SK-N-SH treated with all-trans-retinoic acid at 6 μM for 48 hours (cell line): ENCODE measurements at regions not wholly inside any gene's neighbourhood (a gene's known extent, or its start where the extent isn't known, plus 50 kb on each side); places are given as distances from the start of the nearest gene placed in this dataset.
"Not testable (repeated sequence)": the region's sequence is repeated elsewhere in the genome, so short reads cannot be mapped to it uniquely, and the experiment has no call there.

ENCODE experiments used
- ATAC-seq: fragments of 200-7000 bp; cut with Tn5 transposase; 3 replicates; pipeline ENCODE4 v1.9.1; 2020; ENCODE audit warnings: mild to moderate bottlenecking, moderate library complexity
- ARNTL ChIP-seq: fragments of 450-650 bp; formaldehyde crosslinking; IDR thresholded peaks from 2 replicates; pipeline ENCODE4 v1.5.0; 2020; ENCODE audit warnings: low read depth, mild to moderate bottlenecking, moderate library complexity, borderline replicate concordance
- BACH2 ChIP-seq: fragments of 250-450 bp; sonication (Bioruptor Pico); IDR thresholded peaks from 2 replicates; pipeline ENCODE4 v1.9.0; 2021; ENCODE audit warnings: mild to moderate bottlenecking, borderline replicate concordance
- CSDC2 ChIP-seq: fragments of 250-450 bp; sonication (Bioruptor Pico); IDR thresholded peaks from 2 replicates; pipeline ENCODE4 v1.5.0; 2020; ENCODE audit warnings: mild to moderate bottlenecking, moderate library complexity
- ESRRG ChIP-seq: fragments of 250-450 bp; sonication (Bioruptor Pico); IDR thresholded peaks from 2 replicates; pipeline ENCODE4 v1.6.1; 2021; ENCODE audit warnings: mild to moderate bottlenecking
- GLIS3 ChIP-seq: fragments of 250-450 bp; sonication (Bioruptor Pico); IDR thresholded peaks from 2 replicates; pipeline ENCODE4 v1.5.0; 2020; ENCODE audit warnings: mild to moderate bottlenecking, moderate library complexity
- ISL1 ChIP-seq: fragments of 250-450 bp; sonication (Bioruptor Pico); IDR thresholded peaks from 2 replicates; pipeline ENCODE4 v2.1.2; 2022; ENCODE audit warnings: mild to moderate bottlenecking, moderate library complexity
- OSR1 ChIP-seq: fragments of 250-450 bp; sonication (Bioruptor Pico); IDR thresholded peaks from 2 replicates; pipeline ENCODE4 v1.8.0; 2022; ENCODE audit warnings: moderate library complexity, mild to moderate bottlenecking, inconsistent platforms
- PATZ1 ChIP-seq: fragments of 250-450 bp; sonication (Bioruptor Pico); IDR thresholded peaks from 2 replicates; pipeline ENCODE4 v1.8.0; 2020; ENCODE audit warnings: mild to moderate bottlenecking, moderate library complexity, borderline replicate concordance
- PPARA ChIP-seq: fragments of 250-450 bp; sonication (Bioruptor Pico); IDR thresholded peaks from 2 replicates; pipeline ENCODE4 v1.5.0; 2020; ENCODE audit warnings: mild to moderate bottlenecking, borderline replicate concordance
- RARB ChIP-seq: fragments of 250-450 bp; sonication (Bioruptor Pico); IDR thresholded peaks from 2 replicates; pipeline ENCODE4 v1.8.0; 2021; ENCODE audit warnings: mild to moderate bottlenecking, moderate library complexity
- SNAI2 ChIP-seq: fragments of 250-450 bp; sonication (Bioruptor Pico); IDR thresholded peaks from 2 replicates; pipeline ENCODE4 v1.5.0; 2020; ENCODE audit warnings: mild to moderate bottlenecking, moderate library complexity
- TOX ChIP-seq: fragments of 250-450 bp; sonication (Bioruptor Pico); IDR thresholded peaks from 2 replicates; pipeline ENCODE4 v1.8.0; 2021; ENCODE audit warnings: mild to moderate bottlenecking, moderate library complexity, borderline replicate concordance
- TSHZ2 ChIP-seq: fragments of 250-450 bp; sonication (Bioruptor Pico); IDR thresholded peaks from 2 replicates; pipeline ENCODE4 v1.5.0; 2020; ENCODE audit warnings: mild to moderate bottlenecking, moderate library complexity
- ZC3H10 ChIP-seq: fragments of 250-450 bp; sonication (Bioruptor Pico); IDR thresholded peaks from 2 replicates; pipeline ENCODE4 v1.5.1; 2021; ENCODE audit warnings: mild to moderate bottlenecking, moderate library complexity
- ZFP30 ChIP-seq: fragments of 450-650 bp; formaldehyde crosslinking; IDR thresholded peaks from 2 replicates; pipeline ENCODE4 v1.5.0; 2022; ENCODE audit warnings: mild to moderate bottlenecking, moderate library complexity
- ZNF565 ChIP-seq: fragments of 450-650 bp; formaldehyde crosslinking; conservative IDR thresholded peaks from 2 replicates; pipeline ENCODE4 v1.5.0; 2020; ENCODE audit warnings: low read depth, mild to moderate bottlenecking, moderate library complexity
- ZNF70 ChIP-seq: fragments of 450-650 bp; formaldehyde crosslinking; IDR thresholded peaks from 2 replicates; pipeline ENCODE4 v1.5.0; 2020; ENCODE audit warnings: mild to moderate bottlenecking, moderate library complexity
- TF ChIP-seq, protein P1 (sequence below): fragments of 250-450 bp; sonication (Bioruptor Pico); IDR thresholded peaks from 2 replicates; pipeline ENCODE4 v1.5.1; 2021; ENCODE audit warnings: mild to moderate bottlenecking, moderate library complexity
- TF ChIP-seq, protein P2 (sequence below): fragments of 250-450 bp; sonication (Bioruptor Pico); IDR thresholded peaks from 2 replicates; pipeline ENCODE4 v1.5.1; 2020; ENCODE audit warnings: low read depth, mild to moderate bottlenecking, moderate library complexity
- TF ChIP-seq, protein P3 (sequence below): fragments of 250-450 bp; sonication (Bioruptor Pico); IDR thresholded peaks from 2 replicates; pipeline ENCODE4 v1.8.0; 2021; ENCODE audit warnings: low read depth, mild to moderate bottlenecking, moderate library complexity, borderline replicate concordance

DNA sequence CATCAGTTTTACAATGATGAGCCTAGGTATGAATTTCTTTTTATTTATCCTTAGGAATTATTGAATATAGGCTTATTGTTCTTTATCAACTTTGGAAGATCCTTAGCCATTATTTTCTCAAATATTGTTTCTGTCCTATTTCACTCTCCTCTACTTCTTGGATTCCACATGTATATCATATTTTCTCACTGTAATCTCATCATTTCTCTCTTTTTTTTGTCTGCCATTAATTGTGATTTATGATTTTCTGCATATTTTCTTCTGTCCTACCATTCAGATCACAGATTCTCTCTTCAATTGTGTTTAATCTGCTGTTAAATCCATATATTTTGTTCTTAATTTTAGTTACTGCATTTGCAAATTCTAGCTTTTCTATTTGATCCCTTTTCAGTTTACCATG is 139.8 kb downstream of the ARRDC3 start:
- no peak for ATAC-seq
- peak; percentile 100 for TF ChIP-seq ZFP30
- TF ChIP-seq ZNF70 (CRISPR knock-in tag), result no peak
- TF ChIP-seq, all 23 proteins: peak for 1

DNA sequence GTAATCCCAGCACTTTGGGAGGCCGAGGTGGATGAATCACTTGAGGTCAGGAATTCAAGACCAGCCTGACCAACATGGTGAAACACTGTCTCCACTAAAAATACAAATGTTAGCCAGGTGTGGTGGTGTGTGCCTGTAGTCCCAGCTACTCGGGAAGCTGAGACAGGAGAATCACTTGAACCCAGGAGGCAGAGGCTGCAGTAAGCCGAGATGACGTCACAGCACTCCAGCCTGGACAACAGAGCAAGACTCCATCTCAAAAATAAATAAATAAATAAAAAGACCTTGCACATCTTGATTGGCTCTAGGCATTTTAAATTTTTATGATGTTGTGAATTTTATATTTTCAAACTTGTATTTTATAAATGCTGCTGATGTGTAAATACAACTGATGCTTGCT is 141.7 kb downstream of the ARRDC3 start:
- not testable (repeated sequence) for ATAC-seq

DNA sequence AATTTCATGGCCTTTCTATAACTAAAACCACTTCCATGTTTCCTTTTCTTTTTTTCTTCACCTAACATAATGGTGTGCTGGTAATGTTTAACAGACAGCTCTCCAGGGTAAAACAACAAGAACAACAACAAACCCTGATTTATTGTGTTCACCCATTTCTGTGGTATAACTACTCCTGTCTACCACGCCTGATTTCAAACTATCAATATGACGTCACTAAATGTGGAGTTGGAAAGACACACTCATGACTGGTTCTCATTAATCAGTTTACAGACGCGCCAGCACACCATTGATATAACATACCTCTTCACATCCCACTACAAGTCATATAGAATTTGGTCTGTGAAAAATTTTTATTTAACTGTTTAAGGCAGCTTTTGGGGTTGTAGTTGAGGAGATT is 142.9 kb downstream of the ARRDC3 start:
- TF ChIP-seq PPARA (CRISPR knock-in tag) (no peak), ARNTL (CRISPR knock-in tag) (no peak), PATZ1 (no peak), ZNF565 (CRISPR knock-in tag) (no peak), BACH2 (CRISPR knock-in tag) (no peak), TOX (CRISPR knock-in tag) (no peak), ZNF70 (CRISPR knock-in tag) (no peak), TSHZ2 (CRISPR knock-in tag) (no peak), ZFP30 (no peak), ISL1 (CRISPR knock-in tag) (no peak), OSR1 (CRISPR knock-in tag) (no peak), RARB (no peak), GLIS3 (CRISPR knock-in tag) (no peak), ESRRG (no peak), CSDC2 (no peak), ZC3H10 (no peak)
- TF ChIP-seq, protein P1, sequence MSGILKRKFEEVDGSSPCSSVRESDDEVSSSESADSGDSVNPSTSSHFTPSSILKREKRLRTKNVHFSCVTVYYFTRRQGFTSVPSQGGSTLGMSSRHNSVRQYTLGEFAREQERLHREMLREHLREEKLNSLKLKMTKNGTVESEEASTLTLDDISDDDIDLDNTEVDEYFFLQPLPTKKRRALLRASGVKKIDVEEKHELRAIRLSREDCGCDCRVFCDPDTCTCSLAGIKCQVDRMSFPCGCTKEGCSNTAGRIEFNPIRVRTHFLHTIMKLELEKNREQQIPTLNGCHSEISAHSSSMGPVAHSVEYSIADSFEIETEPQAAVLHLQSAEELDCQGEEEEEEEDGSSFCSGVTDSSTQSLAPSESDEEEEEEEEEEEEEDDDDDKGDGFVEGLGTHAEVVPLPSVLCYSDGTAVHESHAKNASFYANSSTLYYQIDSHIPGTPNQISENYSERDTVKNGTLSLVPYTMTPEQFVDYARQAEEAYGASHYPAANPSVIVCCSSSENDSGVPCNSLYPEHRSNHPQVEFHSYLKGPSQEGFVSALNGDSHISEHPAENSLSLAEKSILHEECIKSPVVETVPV (CRISPR knock-in tag), result no peak
- TF ChIP-seq, protein P2, sequence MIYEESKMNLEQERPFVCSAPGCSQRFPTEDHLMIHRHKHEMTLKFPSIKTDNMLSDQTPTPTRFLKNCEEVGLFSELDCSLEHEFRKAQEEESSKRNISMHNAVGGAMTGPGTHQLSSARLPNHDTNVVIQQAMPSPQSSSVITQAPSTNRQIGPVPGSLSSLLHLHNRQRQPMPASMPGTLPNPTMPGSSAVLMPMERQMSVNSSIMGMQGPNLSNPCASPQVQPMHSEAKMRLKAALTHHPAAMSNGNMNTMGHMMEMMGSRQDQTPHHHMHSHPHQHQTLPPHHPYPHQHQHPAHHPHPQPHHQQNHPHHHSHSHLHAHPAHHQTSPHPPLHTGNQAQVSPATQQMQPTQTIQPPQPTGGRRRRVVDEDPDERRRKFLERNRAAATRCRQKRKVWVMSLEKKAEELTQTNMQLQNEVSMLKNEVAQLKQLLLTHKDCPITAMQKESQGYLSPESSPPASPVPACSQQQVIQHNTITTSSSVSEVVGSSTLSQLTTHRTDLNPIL (CRISPR knock-in tag), result no peak
- TF ChIP-seq, protein P3, sequence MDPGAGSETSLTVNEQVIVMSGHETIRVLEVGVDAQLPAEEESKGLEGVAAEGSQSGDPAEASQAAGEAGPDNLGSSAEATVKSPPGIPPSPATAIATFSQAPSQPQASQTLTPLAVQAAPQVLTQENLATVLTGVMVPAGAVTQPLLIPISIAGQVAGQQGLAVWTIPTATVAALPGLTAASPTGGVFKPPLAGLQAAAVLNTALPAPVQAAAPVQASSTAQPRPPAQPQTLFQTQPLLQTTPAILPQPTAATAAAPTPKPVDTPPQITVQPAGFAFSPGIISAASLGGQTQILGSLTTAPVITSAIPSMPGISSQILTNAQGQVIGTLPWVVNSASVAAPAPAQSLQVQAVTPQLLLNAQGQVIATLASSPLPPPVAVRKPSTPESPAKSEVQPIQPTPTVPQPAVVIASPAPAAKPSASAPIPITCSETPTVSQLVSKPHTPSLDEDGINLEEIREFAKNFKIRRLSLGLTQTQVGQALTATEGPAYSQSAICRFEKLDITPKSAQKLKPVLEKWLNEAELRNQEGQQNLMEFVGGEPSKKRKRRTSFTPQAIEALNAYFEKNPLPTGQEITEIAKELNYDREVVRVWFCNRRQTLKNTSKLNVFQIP (CRISPR knock-in tag), result no peak
- TF ChIP-seq, all 23 proteins: peak for 0
- ATAC-seq, result no peak

- ATAC-seq, result no peak
Observed at GRCh38 chr5:91235271-91235694, 147.8 kb downstream of the ARRDC3 start.

GRCh38 chr5:91232523-91232922 is 150.6 kb downstream of the ARRDC3 start:
- no peak for ATAC-seq
- no peak for TF ChIP-seq ZC3H10

More at GRCh38 chr5:91235271-91235694, 147.8 kb downstream of the ARRDC3 start:
- TF ChIP-seq ZNF565 (CRISPR knock-in tag), result no peak
- TF ChIP-seq SNAI2, result no peak
- TF ChIP-seq, all 23 proteins: peak for 0
